Transverse colon (tissue), 3 donors: ENCODE measurements at regions not wholly inside any gene's neighbourhood (a gene's known extent, or its start where the extent isn't known, plus 50 kb on each side); places are given as distances from the start of the nearest gene placed in this dataset.

ENCODE experiments used
- POLR2A ChIP-seq: fragments of 450-650 bp; IDR thresholded peaks from one replicate; pipeline ENCODE4 v1.6.1; 2016; ENCODE audit warnings: antibody characterized with exemption, mild to moderate bottlenecking, moderate library complexity
- TF ChIP-seq, protein P1 (sequence below), 5 experiments: fragments of 200-600 bp in 3 of 5; fragments of 450-650 bp in 2 of 5; sonication (generic) in 3 of 5; IDR thresholded peaks; 1 replicate in 2 of 5; 2 replicates in 3 of 5; pipeline ENCODE4 v1.5.1; 2016 to 2017; ENCODE audit warnings: antibody characterized with exemption in 5 of 5, inconsistent platforms in 3 of 5, mild to moderate bottlenecking in 2 of 5, moderate library complexity in 1 of 5

DNA sequence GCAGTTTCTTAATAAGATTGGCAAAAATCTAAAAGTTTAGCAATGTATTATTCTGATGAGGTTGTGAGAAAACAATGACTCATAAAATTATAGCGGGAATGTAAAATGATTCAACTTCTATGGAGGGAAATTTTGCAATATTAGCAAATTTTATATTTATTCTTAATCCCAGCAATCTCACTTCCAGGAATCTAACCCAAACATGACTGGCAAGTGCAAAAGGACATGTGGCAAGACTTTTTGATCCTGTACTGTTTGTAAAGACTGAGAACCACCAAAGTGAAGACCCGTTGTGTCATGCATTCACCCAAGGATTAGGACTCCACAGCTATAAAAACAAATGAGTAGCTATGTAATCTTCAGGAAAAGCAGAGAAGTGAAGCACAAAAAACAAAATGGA lies 234.8 kb upstream of the KYNU start:
- TF ChIP-seq, protein P1, sequence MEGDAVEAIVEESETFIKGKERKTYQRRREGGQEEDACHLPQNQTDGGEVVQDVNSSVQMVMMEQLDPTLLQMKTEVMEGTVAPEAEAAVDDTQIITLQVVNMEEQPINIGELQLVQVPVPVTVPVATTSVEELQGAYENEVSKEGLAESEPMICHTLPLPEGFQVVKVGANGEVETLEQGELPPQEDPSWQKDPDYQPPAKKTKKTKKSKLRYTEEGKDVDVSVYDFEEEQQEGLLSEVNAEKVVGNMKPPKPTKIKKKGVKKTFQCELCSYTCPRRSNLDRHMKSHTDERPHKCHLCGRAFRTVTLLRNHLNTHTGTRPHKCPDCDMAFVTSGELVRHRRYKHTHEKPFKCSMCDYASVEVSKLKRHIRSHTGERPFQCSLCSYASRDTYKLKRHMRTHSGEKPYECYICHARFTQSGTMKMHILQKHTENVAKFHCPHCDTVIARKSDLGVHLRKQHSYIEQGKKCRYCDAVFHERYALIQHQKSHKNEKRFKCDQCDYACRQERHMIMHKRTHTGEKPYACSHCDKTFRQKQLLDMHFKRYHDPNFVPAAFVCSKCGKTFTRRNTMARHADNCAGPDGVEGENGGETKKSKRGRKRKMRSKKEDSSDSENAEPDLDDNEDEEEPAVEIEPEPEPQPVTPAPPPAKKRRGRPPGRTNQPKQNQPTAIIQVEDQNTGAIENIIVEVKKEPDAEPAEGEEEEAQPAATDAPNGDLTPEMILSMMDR (IDR thresholded peaks at IDR 0.05), result no peak
- no peak for TF ChIP-seq POLR2A
